ENCODE measurements at regions not wholly inside any gene's neighbourhood (a gene's known extent, or its start where the extent isn't known, plus 50 kb on each side); places are given as distances from the start of the nearest gene placed in this dataset.

DNA sequence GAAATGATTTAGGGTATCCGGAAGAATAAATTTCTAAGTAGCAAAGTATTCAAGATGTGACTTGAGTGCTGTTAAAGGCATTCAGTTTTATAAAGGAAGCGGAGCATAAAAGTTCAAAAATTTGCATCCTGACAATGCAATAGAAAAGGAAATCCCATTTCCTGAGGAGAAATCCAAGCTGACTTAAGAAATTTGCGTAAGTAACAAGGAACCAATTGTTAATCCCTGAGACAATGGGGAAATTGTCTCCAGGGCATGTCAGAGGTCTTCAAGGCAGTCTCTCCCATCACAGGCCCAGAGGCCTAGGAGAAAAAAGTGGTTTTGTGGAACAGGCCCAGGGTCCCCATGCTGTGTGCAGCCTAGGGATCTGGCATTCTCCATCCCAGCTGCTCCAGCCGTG lies 416.0 kb downstream of the PRDM2 start:
- TF ChIP-seq EZH2 (IDR thresholded peaks at IDR 0.05; ENCODE audit: borderline replicate concordance, insufficient read depth, low read depth, low read length, poor library complexity, severe bottlenecking) (no peak), CTCF (IDR thresholded peaks at IDR 0.05) (no peak)
- H3K9ac ChIP-seq (ENCODE audit: low read length) = no peak overlapping the region
- peaks cover 0 to 11% (median 0%) of the 10 kb centered on the region in 3 donors for H3K9me3 ChIP-seq (ENCODE audit: control extremely low read depth in 1 of 3, control insufficient read depth in 2 of 3, insufficient read depth in 1 of 3, low read length in 2 of 3)
- H3K79me2 ChIP-seq (ENCODE audit: control insufficient read depth, insufficient read depth, low read length) = no peaks in the 10 kb centered on the region
- Mint-ChIP-seq H3K4me3 (no peak overlapping the region), H3K27me3 (peaks cover 40% of the 10 kb centered on the region), H3K27ac (no peak overlapping the region), H3K9me3 (ENCODE audit: insufficient read depth) (peaks cover 6% of the 10 kb centered on the region), H3K4me1 (no peaks in the 10 kb centered on the region)
- intact Hi-C loops (cut with micrococcal nuclease) = no loop called here
- H3K27ac ChIP-seq (ENCODE audit: low read length in 2 of 2) = no peak overlapping the region
- 86% methylated on average over 4 of the region's 4 CpGs for WGBS (ENCODE audit: insufficient coverage)
- H4K20me1 ChIP-seq (ENCODE audit: control insufficient read depth, insufficient read depth, low read length, poor library complexity, severe bottlenecking) = no peaks in the 10 kb centered on the region
- H2AFZ ChIP-seq (ENCODE audit: insufficient read depth, low read depth, low read length, poor library complexity, severe bottlenecking) = no peak overlapping the region
- ChIA-PET POLR2A (no interaction called here), CTCF (no interaction called here)
- no peak overlapping the region for H3K4me3 ChIP-seq (ENCODE audit: control extremely low read depth in 1 of 5, extremely low read depth in 1 of 5, insufficient read depth in 1 of 5, low read depth in 2 of 5, low read length in 4 of 5)
- H3K4me1 ChIP-seq (ENCODE audit: control insufficient read depth in 2 of 2, insufficient read depth in 2 of 2, low read length in 2 of 2) = no peaks in the 10 kb centered on the region
- H3K27me3 ChIP-seq (replicated peaks in 1 of 4; ENCODE audit: control extremely low read depth in 1 of 4, control insufficient read depth in 3 of 4, insufficient read depth in 4 of 4, low read length in 3 of 4) = peaks cover 0 to 2% (median 0%) of the 10 kb centered on the region in 4 experiments
- DNase-seq (no peak), ATAC-seq (ENCODE audit: low read depth) (no peak)
- no peaks in the 10 kb centered on the region for H3K36me3 ChIP-seq (replicated peaks in 1 of 2; ENCODE audit: control extremely low read depth in 1 of 2, control insufficient read depth in 1 of 2, extremely low read depth in 1 of 2, insufficient read depth in 2 of 2, low read length in 1 of 2)
- H3K4me2 ChIP-seq (replicated peaks; ENCODE audit: low read depth, low read length, poor library complexity, severe bottlenecking) = no peak overlapping the region

- Histone ChIP-seq H3K4me2 (replicated peaks; ENCODE audit: low read depth, low read length, poor library complexity, severe bottlenecking) (no peak overlapping the region), H3K4me3 (ENCODE audit: control extremely low read depth in 1 of 5, extremely low read depth in 1 of 5, insufficient read depth in 1 of 5, low read depth in 2 of 5, low read length in 4 of 5) (no peak overlapping the region), H4K20me1 (ENCODE audit: control insufficient read depth, insufficient read depth, low read length, poor library complexity, severe bottlenecking) (no peaks in the 10 kb centered on the region), H3K79me2 (ENCODE audit: control insufficient read depth, insufficient read depth, low read length) (no peaks in the 10 kb centered on the region), H3K9me3 (ENCODE audit: control extremely low read depth in 1 of 3, control insufficient read depth in 2 of 3, insufficient read depth in 1 of 3, low read length in 2 of 3) (peaks cover 0 to 11% (median 0%) of the 10 kb centered on the region in 3 donors), H3K27ac (ENCODE audit: low read length in 2 of 2) (no peak overlapping the region), H3K9ac (ENCODE audit: low read length) (no peak overlapping the region), H3K27me3 (replicated peaks in 1 of 4; ENCODE audit: control extremely low read depth in 1 of 4, control insufficient read depth in 3 of 4, insufficient read depth in 4 of 4, low read length in 3 of 4) (peaks cover 0 to 2% (median 0%) of the 10 kb centered on the region in 4 experiments), H3K4me1 (ENCODE audit: control insufficient read depth in 2 of 2, insufficient read depth in 2 of 2, low read length in 2 of 2) (no peaks in the 10 kb centered on the region), H2AFZ (ENCODE audit: insufficient read depth, low read depth, low read length, poor library complexity, severe bottlenecking) (no peak overlapping the region), H3K36me3 (replicated peaks in 1 of 2; ENCODE audit: control extremely low read depth in 1 of 2, control insufficient read depth in 1 of 2, extremely low read depth in 1 of 2, insufficient read depth in 2 of 2, low read length in 1 of 2) (no peaks in the 10 kb centered on the region)
- 61% methylated on average over 2 of the region's 2 CpGs for WGBS (ENCODE audit: insufficient coverage)
- H3K27me3 Mint-ChIP-seq = peaks cover 49% of the 10 kb centered on the region
- peaks cover 6% of the 10 kb centered on the region for H3K9me3 Mint-ChIP-seq (ENCODE audit: insufficient read depth)
- no peak for ATAC-seq (ENCODE audit: low read depth)
- no peaks in the 10 kb centered on the region for H3K4me1 Mint-ChIP-seq
- ChIA-PET CTCF (no interaction called here), POLR2A (no interaction called here)
- no peak for TF ChIP-seq CTCF (IDR thresholded peaks at IDR 0.05)
- intact Hi-C loops (cut with micrococcal nuclease) = no loop called here
- DNase-seq = no peak
- H3K27ac Mint-ChIP-seq = no peak overlapping the region
- no peak overlapping the region for H3K4me3 Mint-ChIP-seq
These were observed 417.7 kb downstream of the PRDM2 start for GRCh38 chr1:14117700-14118099.

All from B cell (primary cell).